Limb (tissue), 2 donors: ENCODE measurements at regions not wholly inside any gene's neighbourhood (a gene's known extent, or its start where the extent isn't known, plus 50 kb on each side); places are given as distances from the start of the nearest gene placed in this dataset.

ENCODE experiments used
- DNase-seq, 2 donors: peaks; one replicate each; pipeline ENCODE4 v3.0.0-alpha.2; 2016; ENCODE audit errors: extremely low spot score in 2 of 2

GRCh38 chr4:43243433-43244116 is 351.1 kb downstream of the GRXCR1 start:
- DNase-seq, result no peak

GRCh38 chr4:43244688-43245382 is 352.3 kb downstream of the GRXCR1 start:
- no peak for DNase-seq

- DNase-seq, result no peak
These were observed 359.3 kb downstream of the GRXCR1 start for GRCh38 chr4:43251841-43252240.

- DNase-seq, result no peak
These were observed 361.0 kb downstream of the GRXCR1 start for GRCh38 chr4:43253541-43253940.

GRCh38 chr4:43264730-43265129 is 372.2 kb downstream of the GRXCR1 start:
- no peak for DNase-seq

GRCh38 chr4:43271946-43272345 is 379.4 kb downstream of the GRXCR1 start:
- no peak for DNase-seq

GRCh38 chr4:43274376-43274775 is 381.9 kb downstream of the GRXCR1 start:
- no peak for DNase-seq

- DNase-seq, result no peak
These were observed 383.3 kb downstream of the GRXCR1 start for GRCh38 chr4:43275779-43276178.

- DNase-seq, result no peak
These were observed 383.8 kb downstream of the GRXCR1 start for GRCh38 chr4:43276321-43276720.

GRCh38 chr4:43277003-43277402 is 384.5 kb downstream of the GRXCR1 start:
- DNase-seq, result no peak

GRCh38 chr4:43282534-43282933 is 390.0 kb downstream of the GRXCR1 start:
- DNase-seq, result no peak

- DNase-seq, result no peak
These were observed 393.6 kb downstream of the GRXCR1 start for GRCh38 chr4:43286137-43286536.

GRCh38 chr4:43296946-43297528 is 404.5 kb downstream of the GRXCR1 start:
- no peak for DNase-seq

GRCh38 chr4:43316813-43317212 is 424.3 kb downstream of the GRXCR1 start:
- no peak for DNase-seq

GRCh38 chr4:43325220-43325967 is 432.9 kb downstream of the GRXCR1 start:
- no peak for DNase-seq

GRCh38 chr4:43330288-43330687 is 437.8 kb downstream of the GRXCR1 start:
- no peak for DNase-seq

- DNase-seq, result no peak
These were observed 438.9 kb downstream of the GRXCR1 start for GRCh38 chr4:43331226-43332051.

- no peak for DNase-seq
These were observed 439.5 kb downstream of the GRXCR1 start for GRCh38 chr4:43332052-43332425.

- DNase-seq, result no peak
These were observed 445.2 kb downstream of the GRXCR1 start for GRCh38 chr4:43337707-43338106.

- DNase-seq, result no peak
These were observed 446.9 kb downstream of the GRXCR1 start for GRCh38 chr4:43339435-43339834.

GRCh38 chr4:43341741-43342140 is 449.2 kb downstream of the GRXCR1 start:
- DNase-seq, result no peak
